NB4 (cell line): ENCODE measurements at regions not wholly inside any gene's neighbourhood (a gene's known extent, or its start where the extent isn't known, plus 50 kb on each side); places are given as distances from the start of the nearest gene placed in this dataset.

Source experiments
- POLR2A ChIP-seq: IDR thresholded peaks from 2 replicates; pipeline ENCODE4 v1.6.1; 2011; ENCODE audit warnings: mild to moderate bottlenecking; ENCODE audit not compliant: insufficient read length; ENCODE audit errors: extremely low read depth
- TF ChIP-seq, protein P1 (sequence below): IDR thresholded peaks from one replicate; pipeline ENCODE4 v1.5.1; 2012; ENCODE audit warnings: low read depth, low read length
- TF ChIP-seq, protein P2 (sequence below): IDR thresholded peaks from 2 replicates; pipeline ENCODE4 v1.6.1; 2011; ENCODE audit warnings: low read depth, low read length

DNA sequence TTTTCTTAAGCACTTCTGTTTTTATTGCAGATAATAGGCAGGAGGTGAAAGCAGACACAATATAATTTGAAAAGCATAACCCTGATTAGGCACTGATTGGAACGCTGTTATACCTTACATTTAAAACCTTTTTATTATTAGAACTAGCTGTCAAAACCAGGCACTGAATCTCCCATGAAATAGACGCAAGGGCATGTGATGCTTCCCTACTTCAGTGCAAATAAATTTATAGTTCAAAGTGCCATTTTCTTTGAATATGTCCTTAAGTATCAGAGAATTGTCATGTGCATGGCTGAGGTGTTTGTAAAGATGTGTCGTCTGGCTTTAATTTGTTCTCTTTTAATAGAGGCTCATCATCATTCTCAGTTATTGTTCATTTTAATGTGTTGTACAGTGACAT lies 386.0 kb downstream of the NR2F2 start:
- no peak for TF ChIP-seq POLR2A
- TF ChIP-seq, protein P1, sequence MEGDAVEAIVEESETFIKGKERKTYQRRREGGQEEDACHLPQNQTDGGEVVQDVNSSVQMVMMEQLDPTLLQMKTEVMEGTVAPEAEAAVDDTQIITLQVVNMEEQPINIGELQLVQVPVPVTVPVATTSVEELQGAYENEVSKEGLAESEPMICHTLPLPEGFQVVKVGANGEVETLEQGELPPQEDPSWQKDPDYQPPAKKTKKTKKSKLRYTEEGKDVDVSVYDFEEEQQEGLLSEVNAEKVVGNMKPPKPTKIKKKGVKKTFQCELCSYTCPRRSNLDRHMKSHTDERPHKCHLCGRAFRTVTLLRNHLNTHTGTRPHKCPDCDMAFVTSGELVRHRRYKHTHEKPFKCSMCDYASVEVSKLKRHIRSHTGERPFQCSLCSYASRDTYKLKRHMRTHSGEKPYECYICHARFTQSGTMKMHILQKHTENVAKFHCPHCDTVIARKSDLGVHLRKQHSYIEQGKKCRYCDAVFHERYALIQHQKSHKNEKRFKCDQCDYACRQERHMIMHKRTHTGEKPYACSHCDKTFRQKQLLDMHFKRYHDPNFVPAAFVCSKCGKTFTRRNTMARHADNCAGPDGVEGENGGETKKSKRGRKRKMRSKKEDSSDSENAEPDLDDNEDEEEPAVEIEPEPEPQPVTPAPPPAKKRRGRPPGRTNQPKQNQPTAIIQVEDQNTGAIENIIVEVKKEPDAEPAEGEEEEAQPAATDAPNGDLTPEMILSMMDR: no peak
- TF ChIP-seq, protein P2, sequence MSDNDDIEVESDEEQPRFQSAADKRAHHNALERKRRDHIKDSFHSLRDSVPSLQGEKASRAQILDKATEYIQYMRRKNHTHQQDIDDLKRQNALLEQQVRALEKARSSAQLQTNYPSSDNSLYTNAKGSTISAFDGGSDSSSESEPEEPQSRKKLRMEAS: no peak
